IgD-negative memory B cell (primary cell): ENCODE measurements at regions not wholly inside any gene's neighbourhood (a gene's known extent, or its start where the extent isn't known, plus 50 kb on each side); places are given as distances from the start of the nearest gene placed in this dataset.
A peak's percentile ranks its signal among the peaks of the same experiment; 100 is the strongest.

Experiments
- H3K27ac Mint-ChIP-seq, 3 donors: one replicate each; pipeline ENCODE4 v1.8.0; 2020 to 2022; ENCODE audit warnings: mild to moderate bottlenecking in 3 of 3, mixed read lengths in 3 of 3, moderate library complexity in 1 of 3
- H3K27me3 Mint-ChIP-seq: one replicate; pipeline ENCODE4 v1.8.0; 2021; ENCODE audit warnings: mixed read lengths
- H3K36me3 Mint-ChIP-seq: one replicate; pipeline ENCODE4 v1.8.0; 2020; ENCODE audit warnings: mild to moderate bottlenecking, mixed read lengths
- H3K4me1 Mint-ChIP-seq, 3 donors: one replicate each; pipeline ENCODE4 v1.8.0; 2020 to 2022; ENCODE audit warnings: mixed read lengths in 3 of 3, mild to moderate bottlenecking in 1 of 3
- H3K4me3 Mint-ChIP-seq, 4 donors: one replicate each; pipeline ENCODE4 v1.8.0; 2020 to 2022; ENCODE audit warnings: mild to moderate bottlenecking in 4 of 4, mixed read lengths in 4 of 4, moderate library complexity in 3 of 4
- H3K9me3 Mint-ChIP-seq, 3 donors: one replicate each; pipeline ENCODE4 v1.8.0; 2020 to 2021; ENCODE audit warnings: mixed read lengths in 3 of 3, mild to moderate bottlenecking in 1 of 3

- Mint-ChIP-seq H3K27me3 (no peaks in the 10 kb centered on the region), H3K36me3 (peaks cover 1% of the 10 kb centered on the region), H3K27ac (no peak overlapping the region), H3K9me3 (peaks cover 0 to 6% (median 2%) of the 10 kb centered on the region in 3 donors), H3K4me1 (peaks cover 0 to 2% (median 0%) of the 10 kb centered on the region in 3 donors), H3K4me3 (no peak overlapping the region)
Observed at GRCh38 chr18:78072375-78072774, 822.7 kb downstream of the GALR1 start.

GRCh38 chr18:78073275-78073674 lies 823.6 kb downstream of the GALR1 start:
- Mint-ChIP-seq H3K36me3 (peaks cover 1% of the 10 kb centered on the region), H3K4me1 (peaks cover 0 to 2% (median 0%) of the 10 kb centered on the region in 3 donors), H3K9me3 (peaks cover 2 to 5% (median 2%) of the 10 kb centered on the region in 3 donors), H3K4me3 (no peak overlapping the region), H3K27me3 (no peaks in the 10 kb centered on the region), H3K27ac (no peak overlapping the region)

GRCh38 chr18:78074400-78075020 lies 824.9 kb downstream of the GALR1 start:
- H3K4me3 Mint-ChIP-seq = no peak overlapping the region

DNA sequence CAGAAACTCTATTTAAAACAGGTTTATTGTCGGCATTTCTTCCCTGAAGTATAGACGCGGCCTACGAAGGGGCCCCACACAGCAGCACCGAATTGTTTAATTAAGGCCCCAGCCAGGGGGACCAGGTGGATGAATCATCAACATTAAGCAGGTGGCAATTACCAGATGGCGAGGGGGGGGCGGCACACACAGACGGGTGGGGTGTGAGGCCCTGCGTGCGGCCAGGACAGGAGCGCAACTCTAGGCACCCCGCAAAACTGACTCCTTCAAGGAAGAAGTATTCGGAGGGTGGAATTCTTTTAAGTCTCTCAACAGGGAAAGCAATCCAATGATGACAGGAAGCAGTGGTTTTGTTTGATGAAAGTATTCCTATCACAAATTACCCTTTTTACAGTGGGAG lies 830.4 kb downstream of the GALR1 start:
- H3K27me3 Mint-ChIP-seq = no peaks in the 10 kb centered on the region
- H3K9me3 Mint-ChIP-seq = peaks cover 0 to 4% (median 3%) of the 10 kb centered on the region in 3 donors
- H3K27ac Mint-ChIP-seq = no peak overlapping the region
- no peaks in the 10 kb centered on the region for H3K36me3 Mint-ChIP-seq
- no peak overlapping the region for H3K4me3 Mint-ChIP-seq
- no peaks in the 10 kb centered on the region for H3K4me1 Mint-ChIP-seq

More at GRCh38 chr18:78074400-78075020, 824.9 kb downstream of the GALR1 start:
- peaks cover 0 to 6% (median 3%) of the 10 kb centered on the region in 3 donors for H3K9me3 Mint-ChIP-seq
- no peak overlapping the region for H3K27ac Mint-ChIP-seq
- H3K27me3 Mint-ChIP-seq = no peaks in the 10 kb centered on the region
- no peaks in the 10 kb centered on the region for H3K36me3 Mint-ChIP-seq
- peaks cover 0 to 2% (median 0%) of the 10 kb centered on the region in 3 donors for H3K4me1 Mint-ChIP-seq

DNA sequence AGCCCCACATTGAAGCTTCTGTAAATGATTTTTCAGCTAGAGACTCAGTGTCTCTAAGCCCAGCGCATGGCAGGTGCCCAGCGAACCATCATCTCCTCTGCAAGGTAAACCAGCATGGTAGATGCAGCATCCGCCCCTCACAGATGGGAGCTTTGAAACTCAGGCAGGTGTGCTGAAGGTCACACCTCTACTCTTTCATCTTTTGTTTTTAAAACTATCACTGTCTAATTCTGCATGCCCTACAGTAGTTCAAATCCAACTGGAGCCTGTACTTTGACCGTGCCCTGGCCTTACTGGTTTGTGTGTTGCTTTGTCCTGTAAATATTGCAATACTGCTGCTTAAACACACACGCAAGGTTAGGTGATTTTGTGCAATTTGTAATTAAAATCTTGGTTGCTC lies 831.1 kb downstream of the GALR1 start:
- Mint-ChIP-seq H3K4me1 (no peaks in the 10 kb centered on the region), H3K9me3 (peaks cover 0 to 4% (median 3%) of the 10 kb centered on the region in 3 donors), H3K27ac (no peak overlapping the region), H3K36me3 (no peaks in the 10 kb centered on the region), H3K4me3 (no peak overlapping the region), H3K27me3 (no peaks in the 10 kb centered on the region)

- H3K4me1 Mint-ChIP-seq = no peaks in the 10 kb centered on the region
- H3K36me3 Mint-ChIP-seq = no peaks in the 10 kb centered on the region
- H3K9me3 Mint-ChIP-seq = peaks cover 0 to 4% (median 3%) of the 10 kb centered on the region in 3 donors
- peak overlapping the region in 1 of 3 donors; percentile 88 for H3K27ac Mint-ChIP-seq
- H3K4me3 Mint-ChIP-seq = no peak overlapping the region
- H3K27me3 Mint-ChIP-seq = no peaks in the 10 kb centered on the region
Observed at GRCh38 chr18:78082816-78083215, 833.2 kb downstream of the GALR1 start.

DNA sequence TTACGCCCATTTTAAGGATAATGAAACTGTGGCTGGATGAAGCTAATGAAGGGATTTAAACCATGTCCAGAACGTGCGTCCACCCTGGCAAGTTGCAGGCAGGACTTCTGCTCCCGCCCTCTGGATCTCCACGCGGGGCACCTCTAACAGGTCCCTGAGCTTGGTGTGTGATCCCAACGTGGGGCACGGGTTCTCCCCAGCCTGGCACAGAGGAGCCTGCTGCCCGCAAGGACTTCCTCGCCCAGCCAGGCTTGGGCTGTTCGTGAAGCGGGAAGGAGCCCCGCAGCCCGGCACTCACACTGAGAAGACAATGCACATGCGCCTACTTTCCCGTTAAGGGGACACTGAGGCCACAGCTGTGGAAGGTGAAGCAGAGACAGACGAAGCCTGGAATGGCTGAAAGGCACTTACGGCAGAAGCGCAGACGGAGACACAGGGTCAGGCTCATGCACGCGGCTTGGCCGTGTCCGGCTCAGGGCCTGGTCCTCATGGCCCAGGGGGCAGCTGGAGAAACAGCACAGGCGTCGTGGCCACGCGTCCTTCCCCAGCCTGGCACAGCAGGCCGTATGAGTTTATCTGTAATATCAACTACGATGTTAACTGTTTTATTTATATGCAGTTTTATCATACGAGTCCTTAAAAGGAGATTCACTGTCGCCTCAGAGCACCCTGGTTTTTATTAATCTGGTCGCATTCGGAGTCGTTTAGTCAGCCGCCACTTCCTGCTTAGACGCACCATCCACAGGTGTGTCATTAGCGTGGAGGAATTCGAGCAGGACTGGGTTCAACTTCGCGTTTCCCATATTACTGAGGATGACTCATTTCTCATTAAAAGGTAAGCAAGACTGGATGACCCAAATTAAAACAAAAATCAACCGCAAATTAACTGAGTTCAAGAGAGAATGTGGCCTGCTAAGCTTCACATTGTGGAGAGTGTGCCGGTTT lies 835.9 kb downstream of the GALR1 start:
- Mint-ChIP-seq H3K27ac (no peak overlapping the region), H3K4me3 (no peak overlapping the region), H3K36me3 (no peaks in the 10 kb centered on the region), H3K4me1 (peaks cover 0 to 1% (median 0%) of the 10 kb centered on the region in 3 donors), H3K27me3 (no peaks in the 10 kb centered on the region), H3K9me3 (no peaks in the 10 kb centered on the region)

DNA sequence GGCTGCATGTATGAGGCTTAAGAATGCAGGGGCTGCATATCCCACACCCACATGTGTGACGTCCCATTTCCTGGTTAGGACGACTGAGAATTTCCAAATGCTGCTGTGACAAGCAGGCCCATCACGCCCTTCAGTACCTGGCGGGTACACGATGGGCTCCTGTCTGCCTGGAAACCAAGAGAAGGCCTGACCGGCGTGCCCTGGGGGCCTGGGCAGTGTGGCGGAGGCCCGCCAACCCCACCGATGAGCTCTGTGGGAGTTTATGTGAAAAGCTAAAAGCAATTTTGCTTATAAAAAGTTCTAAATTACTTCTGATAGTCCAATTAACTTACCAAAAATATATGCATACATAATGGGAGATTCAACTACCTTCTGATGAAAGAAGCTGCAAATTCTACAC lies 837.3 kb downstream of the GALR1 start:
- no peaks in the 10 kb centered on the region for H3K36me3 Mint-ChIP-seq
- no peak overlapping the region for H3K27ac Mint-ChIP-seq
- H3K27me3 Mint-ChIP-seq = no peaks in the 10 kb centered on the region
- no peak overlapping the region for H3K4me3 Mint-ChIP-seq
- H3K9me3 Mint-ChIP-seq = no peaks in the 10 kb centered on the region
- peaks cover 0 to 1% (median 0%) of the 10 kb centered on the region in 3 donors for H3K4me1 Mint-ChIP-seq

DNA sequence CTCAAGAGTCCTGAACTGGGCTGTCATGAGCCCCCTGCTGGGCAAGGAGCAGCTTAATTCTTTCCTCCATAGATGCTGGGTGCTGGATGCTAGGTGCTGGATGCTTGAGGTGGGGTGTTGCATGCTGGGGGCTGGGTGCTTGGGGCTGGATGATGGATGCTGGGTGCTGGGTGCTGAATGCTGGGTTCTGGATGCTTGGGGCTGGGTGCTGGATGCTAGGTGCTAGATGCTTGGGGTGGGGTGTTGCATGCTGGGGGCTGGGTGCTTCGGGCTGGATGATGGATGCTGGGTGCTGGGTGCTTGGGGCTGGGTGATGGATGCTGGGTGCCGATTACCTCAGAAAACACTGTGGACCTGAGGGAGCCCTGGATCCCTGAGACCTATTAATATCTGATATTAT lies 837.7 kb downstream of the GALR1 start:
- no peak overlapping the region for H3K27ac Mint-ChIP-seq
- H3K9me3 Mint-ChIP-seq = no peaks in the 10 kb centered on the region
- H3K27me3 Mint-ChIP-seq = no peaks in the 10 kb centered on the region
- H3K36me3 Mint-ChIP-seq = no peaks in the 10 kb centered on the region
- H3K4me3 Mint-ChIP-seq = no peak overlapping the region
- H3K4me1 Mint-ChIP-seq = peaks cover 0 to 1% (median 0%) of the 10 kb centered on the region in 3 donors

DNA sequence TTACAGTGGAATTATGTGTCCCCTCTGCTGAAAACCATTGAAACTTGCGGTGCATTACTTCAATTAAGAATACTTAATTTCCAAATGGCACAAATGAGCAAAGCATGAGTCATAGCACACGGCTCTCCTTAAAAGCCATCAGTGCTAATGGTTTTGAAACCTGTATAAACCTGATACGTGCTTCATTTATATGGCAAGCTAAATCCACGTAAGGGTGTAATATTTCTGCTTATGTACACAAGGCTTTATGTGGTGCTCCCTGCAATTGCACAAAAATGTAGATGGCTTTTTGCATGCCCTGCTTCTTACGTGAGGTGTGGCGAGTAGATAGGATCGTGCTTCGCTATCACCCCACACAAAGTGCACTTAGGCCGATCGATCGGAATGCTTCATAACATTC lies 840.9 kb downstream of the GALR1 start:
- Mint-ChIP-seq H3K27me3 (no peaks in the 10 kb centered on the region), H3K9me3 (no peaks in the 10 kb centered on the region), H3K4me3 (no peak overlapping the region), H3K4me1 (peaks cover 0 to 1% (median 0%) of the 10 kb centered on the region in 3 donors), H3K27ac (no peak overlapping the region), H3K36me3 (no peaks in the 10 kb centered on the region)

GRCh38 chr18:78092901-78093300 lies 843.3 kb downstream of the GALR1 start:
- no peaks in the 10 kb centered on the region for H3K36me3 Mint-ChIP-seq
- H3K27me3 Mint-ChIP-seq = no peaks in the 10 kb centered on the region
- H3K4me3 Mint-ChIP-seq = no peak overlapping the region
- H3K27ac Mint-ChIP-seq = no peak overlapping the region
- H3K9me3 Mint-ChIP-seq = peaks cover 0 to 2% (median 0%) of the 10 kb centered on the region in 3 donors
- peaks cover 0 to 1% (median 0%) of the 10 kb centered on the region in 3 donors for H3K4me1 Mint-ChIP-seq

DNA sequence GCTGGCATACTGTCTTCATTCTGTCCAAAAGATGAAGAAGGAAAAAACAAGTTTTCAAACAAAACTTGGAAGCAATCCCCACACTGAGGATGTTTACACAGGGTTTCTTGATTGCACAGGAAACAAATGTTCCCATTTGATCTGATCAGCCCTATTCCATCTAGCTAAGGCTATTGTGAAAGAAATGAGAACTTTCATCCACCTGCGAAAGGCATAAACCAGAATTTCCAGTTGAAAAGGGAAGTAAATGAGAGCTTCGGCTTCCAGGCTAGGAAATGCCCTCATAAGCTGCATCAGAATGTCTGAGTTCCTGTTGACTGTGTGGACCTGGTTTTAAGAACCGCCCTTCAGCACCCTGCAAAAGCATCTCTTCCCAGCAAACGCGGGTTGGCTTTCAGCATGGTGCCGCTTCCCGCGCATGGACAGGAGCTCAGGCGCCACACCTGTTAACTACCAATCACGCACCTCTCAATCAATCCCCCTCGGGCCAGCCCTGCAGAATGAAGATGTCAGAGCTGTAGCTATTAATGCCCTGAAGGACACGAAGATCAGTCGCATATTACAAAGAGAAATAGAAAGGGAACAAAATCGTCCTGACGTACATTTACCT lies 850.4 kb downstream of the GALR1 start:
- Mint-ChIP-seq H3K4me1 (no peaks in the 10 kb centered on the region), H3K9me3 (peaks cover 0 to 9% (median 7%) of the 10 kb centered on the region in 3 donors), H3K36me3 (peaks cover 2% of the 10 kb centered on the region), H3K27me3 (no peaks in the 10 kb centered on the region), H3K4me3 (peak overlapping the region in 1 of 4 donors; percentile 51), H3K27ac (no peak overlapping the region)

DNA sequence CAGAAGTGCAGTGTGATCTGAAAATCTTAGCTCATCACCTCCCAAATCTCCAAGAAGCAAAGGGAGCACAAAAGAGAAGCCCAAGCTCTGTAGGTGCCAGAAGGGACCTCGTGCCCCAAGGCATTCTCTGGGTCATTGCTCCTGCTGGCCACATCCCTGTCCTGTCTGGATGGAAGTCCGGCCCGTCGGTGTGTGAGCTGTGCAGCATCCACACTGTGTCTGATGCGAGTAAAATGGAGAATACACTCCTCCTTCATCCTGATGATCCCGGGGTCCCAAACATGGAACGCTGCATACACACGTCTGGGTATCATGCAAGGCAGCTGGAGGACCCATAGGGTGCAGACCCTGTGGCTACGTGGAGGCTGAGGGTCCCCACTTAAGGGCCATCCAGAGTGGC lies 851.4 kb downstream of the GALR1 start:
- H3K36me3 Mint-ChIP-seq = peaks cover 2% of the 10 kb centered on the region
- H3K27me3 Mint-ChIP-seq = no peaks in the 10 kb centered on the region
- H3K4me1 Mint-ChIP-seq = no peaks in the 10 kb centered on the region
- H3K27ac Mint-ChIP-seq = no peak overlapping the region
- H3K9me3 Mint-ChIP-seq = peaks cover 0 to 9% (median 7%) of the 10 kb centered on the region in 3 donors
- no peak overlapping the region for H3K4me3 Mint-ChIP-seq

DNA sequence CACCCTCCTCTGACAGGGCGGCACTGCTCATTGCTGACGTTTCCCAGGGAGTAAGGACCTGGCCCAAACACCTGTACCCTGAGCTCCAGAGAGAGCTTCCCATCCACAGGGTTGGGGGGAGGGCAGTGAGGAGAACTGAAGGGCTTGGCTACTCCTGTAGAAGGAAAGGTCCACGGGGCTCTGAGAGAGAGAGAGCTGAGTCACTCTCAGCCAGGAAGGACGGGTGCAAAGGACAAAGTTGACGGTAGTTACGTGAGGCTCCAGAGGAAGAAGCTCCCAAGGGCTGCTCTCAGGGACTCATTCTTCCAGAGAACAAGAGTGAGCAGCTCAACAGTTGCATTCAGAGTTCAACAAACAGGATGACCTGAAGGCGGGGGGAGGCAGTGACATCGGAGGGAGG lies 852.5 kb downstream of the GALR1 start:
- Mint-ChIP-seq H3K27me3 (no peaks in the 10 kb centered on the region), H3K27ac (no peak overlapping the region), H3K9me3 (peaks cover 2 to 15% (median 9%) of the 10 kb centered on the region in 3 donors), H3K36me3 (peaks cover 2% of the 10 kb centered on the region), H3K4me1 (no peaks in the 10 kb centered on the region), H3K4me3 (no peak overlapping the region)

DNA sequence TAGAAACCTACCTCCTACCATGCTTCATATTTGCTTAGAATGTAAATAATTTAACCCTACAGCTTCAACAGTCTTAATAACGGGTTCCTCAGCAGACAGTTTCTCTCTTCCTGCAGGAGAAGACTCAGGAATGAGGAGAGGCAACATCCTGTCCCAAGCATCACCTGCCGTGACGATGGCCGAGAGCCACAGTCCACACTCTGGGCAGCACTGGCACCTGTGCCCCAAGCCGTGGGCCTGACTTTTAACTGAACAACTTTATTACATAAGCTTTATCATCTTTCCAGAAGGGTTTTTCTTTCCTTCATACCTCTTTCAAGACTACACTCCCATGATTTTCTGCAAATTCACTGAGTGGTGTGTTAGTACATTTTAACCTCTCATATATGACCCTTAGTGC lies 856.0 kb downstream of the GALR1 start:
- Mint-ChIP-seq H3K9me3 (peaks cover 2 to 15% (median 9%) of the 10 kb centered on the region in 3 donors), H3K36me3 (no peaks in the 10 kb centered on the region)

More for the DNA sequence above, 856.0 kb downstream of the GALR1 start:
- Mint-ChIP-seq H3K27ac (no peak overlapping the region), H3K4me3 (no peak overlapping the region), H3K4me1 (no peaks in the 10 kb centered on the region), H3K27me3 (peaks cover 2% of the 10 kb centered on the region)
